Right renal pelvis (tissue), 4 donors: ENCODE measurements at regions not wholly inside any gene's neighbourhood (a gene's known extent, or its start where the extent isn't known, plus 50 kb on each side); places are given as distances from the start of the nearest gene placed in this dataset.
"Not testable (repeated sequence)": the region's sequence is repeated elsewhere in the genome, so short reads cannot be mapped to it uniquely, and the experiment has no call there.

Source experiments
- DNase-seq, 4 donors: peaks; one replicate each; pipeline ENCODE4 v3.0.0-alpha.2; 2013; ENCODE audit warnings: low read depth in 4 of 4, low spot score in 3 of 4, missing footprints in 1 of 4

GRCh38 chr5:172530878-172531703, 76.8 kb upstream of the SH3PXD2B start:
- DNase-seq: no peak

- DNase-seq: no peak
Measured at GRCh38 chr5:172530406-172530805, 76.1 kb upstream of the SH3PXD2B start.

GRCh38 chr5:172529896-172530295, 75.6 kb upstream of the SH3PXD2B start:
- DNase-seq: no peak

- DNase-seq: no peak
Measured at GRCh38 chr5:172528440-172528839, 74.1 kb upstream of the SH3PXD2B start.

GRCh38 chr5:172527559-172527958, 73.2 kb upstream of the SH3PXD2B start:
- no peak for DNase-seq

- no peak for DNase-seq
Measured at GRCh38 chr5:172525996-172526360, 71.7 kb upstream of the SH3PXD2B start.

GRCh38 chr5:172525307-172525995, 71.1 kb upstream of the SH3PXD2B start:
- no peak for DNase-seq

- no peak for DNase-seq
Measured at GRCh38 chr5:172524573-172525021, 70.3 kb upstream of the SH3PXD2B start.

- DNase-seq: no peak
Measured at GRCh38 chr5:172523146-172523745, 68.9 kb upstream of the SH3PXD2B start.

GRCh38 chr5:172521338-172521932, 67.1 kb upstream of the SH3PXD2B start:
- DNase-seq: no peak

GRCh38 chr5:172511952-172512351, 57.6 kb upstream of the SH3PXD2B start:
- DNase-seq: no peak

- no peak for DNase-seq
Measured at GRCh38 chr5:172509405-172509781, 55.1 kb upstream of the SH3PXD2B start.

- DNase-seq: no peak
Measured at GRCh38 chr5:172508471-172509404, 54.4 kb upstream of the SH3PXD2B start.

GRCh38 chr5:172507485-172507884, 53.2 kb upstream of the SH3PXD2B start:
- DNase-seq: not testable (repeated sequence)

GRCh38 chr5:172506921-172507320, 52.6 kb upstream of the SH3PXD2B start:
- no peak for DNase-seq

GRCh38 chr5:172506251-172506650, 51.9 kb upstream of the SH3PXD2B start:
- DNase-seq: no peak

GRCh38 chr5:172505845-172506244, 51.5 kb upstream of the SH3PXD2B start:
- no peak for DNase-seq

- DNase-seq: no peak
Measured at GRCh38 chr5:172505403-172505759, 51.1 kb upstream of the SH3PXD2B start.

GRCh38 chr5:172504701-172505402, 50.5 kb upstream of the SH3PXD2B start:
- no peak for DNase-seq
